SK-N-SH (cell line): ENCODE measurements at regions not wholly inside any gene's neighbourhood (a gene's known extent, or its start where the extent isn't known, plus 50 kb on each side); places are given as distances from the start of the nearest gene placed in this dataset.

Experiments
- FOXJ3 ChIP-seq: sonication (generic); formaldehyde crosslinking; IDR thresholded peaks from 2 replicates; pipeline ENCODE4 v1.5.1; 2020; ENCODE audit warnings: mild to moderate bottlenecking, missing genetic modification reagents
- MEF2A ChIP-seq: IDR thresholded peaks from 2 replicates; pipeline ENCODE4 v1.4.0; 2012; ENCODE audit warnings: low read depth, borderline replicate concordance
- MXI1 ChIP-seq: IDR thresholded peaks from 2 replicates; pipeline ENCODE4 v1.6.1; 2012; ENCODE audit warnings: mild to moderate bottlenecking, low read depth, low read length, improper control_type of control experiment
- POLR2AphosphoS5 ChIP-seq: IDR thresholded peaks from 2 replicates; pipeline ENCODE4 v1.6.1; 2012; ENCODE audit warnings: low read depth, low read length
- RAD21 ChIP-seq: IDR thresholded peaks from 2 replicates; pipeline ENCODE4 v1.6.1; 2012; ENCODE audit warnings: mild to moderate bottlenecking, low read length
- RFX5 ChIP-seq: IDR thresholded peaks from 2 replicates; pipeline ENCODE4 v1.6.1; 2012; ENCODE audit warnings: mild to moderate bottlenecking, improper control_type of control experiment, low read length
- TAF1 ChIP-seq: IDR thresholded peaks from 2 replicates; pipeline ENCODE4 v1.6.1; 2012; ENCODE audit warnings: low read depth, mild to moderate bottlenecking, low read length, moderate library complexity, borderline replicate concordance
- TCF12 ChIP-seq: IDR thresholded peaks from 2 replicates; pipeline ENCODE4 v1.4.0; 2012
- TEAD4 ChIP-seq: IDR thresholded peaks from 2 replicates; pipeline ENCODE4 v1.4.0; 2012; ENCODE audit warnings: mild to moderate bottlenecking, borderline replicate concordance; ENCODE audit not compliant: insufficient read depth
- YY1 ChIP-seq: IDR thresholded peaks from 2 replicates; pipeline ENCODE4 v1.4.0; 2012; ENCODE audit warnings: low read depth, mild to moderate bottlenecking
- TF ChIP-seq, protein P1 (sequence below): fragments of 200-600 bp; sonication (generic); IDR thresholded peaks from 2 replicates; pipeline ENCODE4 v1.6.1; 2017; ENCODE audit warnings: antibody characterized with exemption, mild to moderate bottlenecking, moderate library complexity

GRCh38 chrX:97938706-97939105 lies 1055.0 kb downstream of the RPA4 start:
- TF ChIP-seq, protein P1, sequence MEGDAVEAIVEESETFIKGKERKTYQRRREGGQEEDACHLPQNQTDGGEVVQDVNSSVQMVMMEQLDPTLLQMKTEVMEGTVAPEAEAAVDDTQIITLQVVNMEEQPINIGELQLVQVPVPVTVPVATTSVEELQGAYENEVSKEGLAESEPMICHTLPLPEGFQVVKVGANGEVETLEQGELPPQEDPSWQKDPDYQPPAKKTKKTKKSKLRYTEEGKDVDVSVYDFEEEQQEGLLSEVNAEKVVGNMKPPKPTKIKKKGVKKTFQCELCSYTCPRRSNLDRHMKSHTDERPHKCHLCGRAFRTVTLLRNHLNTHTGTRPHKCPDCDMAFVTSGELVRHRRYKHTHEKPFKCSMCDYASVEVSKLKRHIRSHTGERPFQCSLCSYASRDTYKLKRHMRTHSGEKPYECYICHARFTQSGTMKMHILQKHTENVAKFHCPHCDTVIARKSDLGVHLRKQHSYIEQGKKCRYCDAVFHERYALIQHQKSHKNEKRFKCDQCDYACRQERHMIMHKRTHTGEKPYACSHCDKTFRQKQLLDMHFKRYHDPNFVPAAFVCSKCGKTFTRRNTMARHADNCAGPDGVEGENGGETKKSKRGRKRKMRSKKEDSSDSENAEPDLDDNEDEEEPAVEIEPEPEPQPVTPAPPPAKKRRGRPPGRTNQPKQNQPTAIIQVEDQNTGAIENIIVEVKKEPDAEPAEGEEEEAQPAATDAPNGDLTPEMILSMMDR, result no peak
- TF ChIP-seq MEF2A (no peak), RFX5 (no peak), FOXJ3 (no peak), TEAD4 (no peak), MXI1 (no peak), TCF12 (no peak), YY1 (no peak), POLR2AphosphoS5 (no peak), RAD21 (no peak), TAF1 (no peak)
